ENCODE measurements at regions not wholly inside any gene's neighbourhood (a gene's known extent, or its start where the extent isn't known, plus 50 kb on each side); places are given as distances from the start of the nearest gene placed in this dataset.

GRCh38 chrY:19098349-19098748 lies 324.8 kb upstream of the HSFY2 start:
- no peak for FAIRE-seq
- intact Hi-C loops (cut with DNase I) = no loop called here

GRCh38 chrY:19095460-19095859 lies 321.9 kb upstream of the HSFY2 start:
- Histone ChIP-seq H3K27ac (ENCODE audit: low read depth in 2 of 2, low read length in 2 of 2) (no peak overlapping the region), H3K4me3 (ENCODE audit: low read length in 3 of 3) (no peak overlapping the region), H3K36me3 (ENCODE audit: control insufficient read depth in 2 of 3, insufficient read depth in 3 of 3, low read length in 3 of 3) (no peaks in the 10 kb centered on the region), H3K9me3 (ENCODE audit: control insufficient read depth in 2 of 3, insufficient read depth in 1 of 3, low read length in 3 of 3) (no peaks in the 10 kb centered on the region), H3K9ac (ENCODE audit: low read length in 3 of 3) (no peak overlapping the region), H3K4me1 (ENCODE audit: control insufficient read depth in 2 of 3, insufficient read depth in 2 of 3, low read depth in 1 of 3, low read length in 3 of 3) (no peaks in the 10 kb centered on the region), H3K27me3 (ENCODE audit: control insufficient read depth, insufficient read depth, low read length) (no peaks in the 10 kb centered on the region)
- intact Hi-C loops (cut with DNase I) = no loop called here
- no peak for TF ChIP-seq CTCF (IDR thresholded peaks at IDR 0.05; ENCODE audit: borderline replicate concordance, extremely low read depth, insufficient read depth)
- DNase-seq (no peak), FAIRE-seq (no peak)

More at GRCh38 chrY:19098349-19098748, 324.8 kb upstream of the HSFY2 start:
- Histone ChIP-seq H3K27me3 (ENCODE audit: control insufficient read depth, insufficient read depth, low read length) (no peaks in the 10 kb centered on the region), H3K4me3 (ENCODE audit: low read length in 3 of 3) (no peak overlapping the region), H3K4me1 (ENCODE audit: control insufficient read depth in 2 of 3, insufficient read depth in 2 of 3, low read depth in 1 of 3, low read length in 3 of 3) (no peaks in the 10 kb centered on the region), H3K9me3 (ENCODE audit: control insufficient read depth in 2 of 3, insufficient read depth in 1 of 3, low read length in 3 of 3) (no peaks in the 10 kb centered on the region), H3K27ac (ENCODE audit: low read depth in 2 of 2, low read length in 2 of 2) (no peak overlapping the region), H3K9ac (ENCODE audit: low read length in 3 of 3) (no peak overlapping the region), H3K36me3 (ENCODE audit: control insufficient read depth in 2 of 3, insufficient read depth in 3 of 3, low read length in 3 of 3) (no peaks in the 10 kb centered on the region)
- no peak for TF ChIP-seq CTCF (IDR thresholded peaks at IDR 0.05; ENCODE audit: borderline replicate concordance, extremely low read depth, insufficient read depth)
- no peak for DNase-seq

- no peak for DNase-seq
- no peak overlapping the region for H3K9ac ChIP-seq (ENCODE audit: low read length in 3 of 3)
- no peaks in the 10 kb centered on the region for H3K36me3 ChIP-seq (ENCODE audit: control insufficient read depth in 2 of 3, insufficient read depth in 3 of 3, low read length in 3 of 3)
- peaks cover 0 to under 1% (median 0%) of the 10 kb centered on the region in 3 donors for H3K4me1 ChIP-seq (ENCODE audit: control insufficient read depth in 2 of 3, insufficient read depth in 2 of 3, low read depth in 1 of 3, low read length in 3 of 3)
- FAIRE-seq = no peak
- no peak overlapping the region for H3K4me3 ChIP-seq (ENCODE audit: low read length in 3 of 3)
- intact Hi-C loops (cut with DNase I) = no loop called here
- no peaks in the 10 kb centered on the region for H3K9me3 ChIP-seq (ENCODE audit: control insufficient read depth in 2 of 3, insufficient read depth in 1 of 3, low read length in 3 of 3)
- peak overlapping the region in 1 of 2 donors; percentile 57 for H3K27ac ChIP-seq (ENCODE audit: low read depth in 2 of 2, low read length in 2 of 2)
- H3K27me3 ChIP-seq (ENCODE audit: control insufficient read depth, insufficient read depth, low read length) = no peaks in the 10 kb centered on the region
- no peak for TF ChIP-seq CTCF (IDR thresholded peaks at IDR 0.05; ENCODE audit: borderline replicate concordance, extremely low read depth, insufficient read depth)
These were observed 309.5 kb upstream of the HSFY2 start for GRCh38 chrY:19083006-19083405.

GRCh38 chrY:19077698-19078113 lies 304.2 kb upstream of the HSFY2 start:
- intact Hi-C loops (cut with DNase I) = no loop called here
- peak overlapping the region; percentile 82 to 89 for H3K27ac ChIP-seq (ENCODE audit: low read depth in 2 of 2, low read length in 2 of 2)
- DNase-seq (peak in 2 of 5 donors; percentile 67 to 71), FAIRE-seq (no peak)
- H3K27me3 ChIP-seq (ENCODE audit: control insufficient read depth, insufficient read depth, low read length) = no peaks in the 10 kb centered on the region
- TF ChIP-seq CTCF (IDR thresholded peaks at IDR 0.05; ENCODE audit: borderline replicate concordance, extremely low read depth, insufficient read depth) = no peak
- H3K4me1 ChIP-seq (ENCODE audit: control insufficient read depth in 2 of 3, insufficient read depth in 2 of 3, low read depth in 1 of 3, low read length in 3 of 3) = peaks cover 0 to 2% (median 0%) of the 10 kb centered on the region in 3 donors
- H3K36me3 ChIP-seq (ENCODE audit: control insufficient read depth in 2 of 3, insufficient read depth in 3 of 3, low read length in 3 of 3) = no peaks in the 10 kb centered on the region
- H3K4me3 ChIP-seq (ENCODE audit: low read length in 3 of 3) = peak overlapping the region in 2 of 3 donors; percentile 53 to 69
- no peaks in the 10 kb centered on the region for H3K9me3 ChIP-seq (ENCODE audit: control insufficient read depth in 2 of 3, insufficient read depth in 1 of 3, low read length in 3 of 3)
- H3K9ac ChIP-seq (ENCODE audit: low read length in 3 of 3) = peak overlapping the region in 1 of 3 donors; percentile 67
